NCI-H1417 treated with DMSO at 0.1 percent for 48 hours (cell line): ENCODE measurements at regions not wholly inside any gene's neighbourhood (a gene's known extent, or its start where the extent isn't known, plus 50 kb on each side); places are given as distances from the start of the nearest gene placed in this dataset.
"Not testable (repeated sequence)": the region's sequence is repeated elsewhere in the genome, so short reads cannot be mapped to it uniquely, and the experiment has no call there.

ENCODE experiments used
- DNase-seq: peaks from one replicate; lab custom pipeline; 2025; lab: John Stamatoyannopoulos, UW

DNA sequence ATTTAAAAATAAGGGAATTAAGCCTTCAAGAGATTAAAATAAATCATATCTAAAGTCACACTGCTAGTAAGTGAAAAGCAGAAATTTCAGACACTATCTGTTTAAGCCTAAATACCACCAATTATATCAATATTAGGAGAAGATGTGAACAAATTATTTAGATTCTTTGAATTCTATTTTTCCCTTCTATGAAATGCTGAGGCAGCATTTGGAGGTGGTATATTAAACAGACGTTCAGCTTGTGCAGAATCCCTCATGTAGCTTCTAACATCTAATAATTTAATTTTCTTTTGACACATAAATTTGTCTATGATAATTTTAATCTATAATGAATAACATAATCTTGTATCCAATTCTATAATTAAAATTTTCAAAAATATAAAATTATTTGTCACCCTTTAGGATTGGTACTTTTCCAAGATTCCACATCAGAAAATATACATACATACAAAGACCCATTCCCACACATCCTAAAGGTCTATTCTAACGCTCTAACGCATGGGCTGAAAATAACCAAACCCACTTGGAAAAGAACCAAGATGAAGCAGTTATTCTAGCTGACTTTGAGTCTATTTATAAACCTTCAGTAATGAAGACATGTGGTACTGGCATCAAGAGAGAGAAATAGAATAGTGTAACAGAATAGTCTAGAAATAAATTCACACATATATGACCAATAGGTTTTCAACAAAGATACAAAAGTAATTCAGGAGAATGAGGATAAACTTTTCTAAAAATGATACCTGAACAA lies 751.8 kb downstream of the GALC start:
- DNase-seq, result no peak

- DNase-seq, result not testable (repeated sequence)
Observed at GRCh38 chr14:87240319-87240718, 752.7 kb downstream of the GALC start.

DNA sequence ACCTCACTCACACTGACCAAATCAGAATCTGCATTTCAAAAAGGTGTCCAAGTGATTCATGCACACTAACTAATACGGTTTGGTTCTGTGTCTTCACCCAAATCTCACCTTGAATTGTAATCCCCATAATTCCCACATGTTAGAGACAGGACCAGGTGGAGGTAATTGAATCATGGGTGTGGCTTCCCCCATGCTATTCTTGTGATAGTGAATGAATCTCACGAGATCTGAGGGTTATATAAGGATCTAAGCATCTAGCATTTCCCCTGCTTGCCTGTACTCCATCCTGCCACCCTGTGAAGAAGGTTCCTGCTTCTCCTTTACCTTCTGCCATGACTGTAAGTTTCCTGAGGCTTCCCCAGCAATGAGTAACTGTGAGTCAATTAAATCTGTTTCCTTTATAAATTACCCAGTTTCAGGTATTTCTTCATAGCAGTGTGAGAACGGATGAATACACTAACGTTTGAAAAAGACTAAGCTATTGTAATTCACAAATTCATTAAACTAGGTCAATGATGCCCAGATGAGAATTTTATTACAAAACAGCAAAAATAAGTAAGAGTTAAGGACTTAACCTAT lies 759.1 kb downstream of the GALC start:
- DNase-seq, result no peak

GRCh38 chr14:87233266-87233665 lies 759.7 kb downstream of the GALC start:
- DNase-seq, result peak; percentile 11

DNA sequence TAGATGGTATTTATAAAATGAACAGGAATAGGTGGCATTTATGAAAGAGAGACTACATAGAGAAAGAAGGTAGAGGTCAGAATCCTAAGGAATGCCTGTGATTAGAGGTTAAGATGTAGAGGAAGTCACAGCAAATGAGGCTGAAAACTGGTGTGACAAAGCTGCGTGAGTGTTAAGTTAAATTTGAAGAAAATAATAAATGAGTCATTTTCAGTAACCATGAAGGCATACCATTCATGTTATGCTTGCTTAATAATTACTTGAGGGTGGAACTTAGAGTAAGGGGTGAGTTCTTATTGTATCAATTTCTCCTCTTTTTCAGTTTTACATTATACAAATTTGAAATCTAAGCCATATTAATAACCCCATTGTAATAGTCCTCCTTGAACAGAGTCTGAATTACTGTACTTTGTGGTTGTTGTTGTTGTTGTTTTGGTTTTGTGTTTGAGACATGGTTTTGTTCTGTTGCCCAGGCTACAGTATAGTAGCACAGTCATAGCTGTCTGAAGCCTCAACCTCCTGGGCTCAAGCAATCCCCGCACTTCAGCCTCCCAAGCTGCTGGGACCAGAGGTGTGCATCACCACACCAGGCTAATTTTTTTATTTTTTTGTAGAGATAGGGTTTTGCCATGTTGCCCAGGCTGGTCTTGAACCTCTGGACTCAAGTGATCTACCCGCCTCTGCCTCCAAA lies 761.5 kb downstream of the GALC start:
- DNase-seq, result no peak

DNA sequence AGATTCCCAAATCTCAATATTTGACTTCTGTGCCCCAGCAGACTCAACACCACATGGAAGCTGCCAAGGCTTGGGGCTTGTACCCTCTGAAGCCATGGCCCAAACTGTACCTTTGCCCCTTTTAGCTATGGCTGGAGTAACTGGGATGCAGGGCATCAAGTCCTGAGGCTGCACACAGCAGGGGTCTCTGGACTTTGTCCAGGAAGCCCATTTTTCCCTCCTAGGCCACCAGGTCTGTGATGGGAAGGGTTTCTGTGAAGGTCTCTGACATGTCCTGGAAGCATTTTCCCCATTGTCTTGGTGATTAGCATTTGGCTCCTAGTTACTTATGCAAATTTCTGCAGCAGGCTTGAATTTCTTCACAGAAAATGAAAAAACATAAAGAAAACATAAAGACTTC lies 762.3 kb downstream of the GALC start:
- no peak for DNase-seq

GRCh38 chr14:87229131-87229530 lies 763.9 kb downstream of the GALC start:
- no peak for DNase-seq

- no peak for DNase-seq
Observed at GRCh38 chr14:87217023-87217422, 776.0 kb downstream of the GALC start.

GRCh38 chr14:87214558-87214957 lies 778.4 kb downstream of the GALC start:
- DNase-seq, result no peak

DNA sequence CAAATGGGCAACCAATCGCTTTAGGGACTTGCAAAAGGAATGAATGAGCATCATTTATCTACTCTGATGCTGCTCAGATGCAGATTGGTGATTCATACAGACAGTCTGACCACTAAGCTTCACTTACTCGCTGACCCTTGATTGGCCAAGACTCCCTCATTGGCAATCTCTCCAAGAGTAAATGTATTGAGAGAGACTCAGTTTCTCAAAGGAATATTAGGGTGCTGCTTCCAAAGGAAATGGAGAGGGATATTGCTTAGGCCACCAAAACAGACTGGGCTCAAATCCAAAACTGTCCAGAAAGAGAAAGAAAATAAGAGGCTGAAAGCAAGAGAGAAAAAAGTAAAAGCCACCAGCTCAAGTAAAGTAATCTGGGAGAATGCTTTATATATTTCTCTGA lies 785.2 kb downstream of the GALC start:
- DNase-seq, result no peak

- no peak for DNase-seq
Observed at GRCh38 chr14:87205811-87206210, 787.2 kb downstream of the GALC start.

DNA sequence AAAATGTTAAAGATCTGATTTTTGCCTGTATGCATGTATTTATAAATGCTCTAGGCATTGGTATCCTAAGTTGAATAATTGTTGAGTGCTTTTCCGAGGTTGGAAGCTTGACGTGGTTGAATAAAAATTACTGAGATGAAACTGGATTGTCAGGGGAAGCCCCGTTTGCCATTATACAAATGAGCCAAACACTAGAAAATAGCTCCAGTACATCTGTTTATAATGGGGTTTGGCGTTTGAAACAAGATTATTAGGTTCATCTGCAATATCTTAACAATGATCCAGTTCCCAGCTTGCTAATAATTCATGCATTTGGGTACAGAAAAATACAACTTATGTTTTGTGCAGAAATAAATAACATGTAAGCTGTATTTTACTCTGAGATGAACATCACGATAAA lies 789.6 kb downstream of the GALC start:
- DNase-seq, result no peak

DNA sequence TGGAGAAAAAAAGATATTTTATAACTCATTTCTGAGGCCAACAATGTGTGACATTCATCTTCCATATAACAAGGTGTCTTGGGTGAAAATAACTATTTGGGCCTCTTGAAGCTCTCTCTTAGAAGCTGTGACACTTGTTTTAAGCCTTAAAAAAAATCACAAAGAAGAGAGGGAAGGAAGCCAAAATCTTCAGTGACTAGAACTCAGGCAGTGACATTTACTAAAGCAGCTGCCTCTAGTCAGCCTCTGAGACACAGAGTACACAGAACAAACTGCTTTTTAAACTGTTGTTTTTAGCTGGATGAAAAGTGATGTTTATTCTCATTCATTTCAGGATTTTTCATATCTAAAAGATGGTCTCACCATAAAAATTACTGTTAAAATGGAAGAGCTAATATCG lies 793.6 kb downstream of the GALC start:
- no peak for DNase-seq

GRCh38 chr14:87196436-87196835 lies 796.5 kb downstream of the GALC start:
- DNase-seq, result no peak

- no peak for DNase-seq
Observed at GRCh38 chr14:87187786-87188185, 805.2 kb downstream of the GALC start.

DNA sequence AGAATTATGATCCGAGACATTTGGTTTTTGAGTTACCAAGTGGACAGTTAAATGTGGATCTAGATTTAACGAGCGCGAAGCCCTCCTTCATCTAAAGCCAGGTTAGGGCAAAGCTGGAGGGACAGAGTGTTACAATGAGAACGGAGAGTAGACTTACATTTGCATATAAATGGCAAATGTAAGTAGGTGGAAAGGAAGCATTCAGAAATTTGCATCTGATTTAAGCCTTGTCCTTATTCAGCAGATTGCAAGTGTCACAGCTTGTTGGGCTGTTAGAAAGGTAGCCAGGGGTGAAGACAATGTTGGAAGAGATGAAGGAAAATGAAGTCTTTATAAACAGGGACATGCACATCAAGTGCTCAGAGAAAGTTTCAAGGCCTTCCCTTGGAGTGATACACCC lies 806.2 kb downstream of the GALC start:
- no peak for DNase-seq

- DNase-seq, result no peak
Observed at GRCh38 chr14:87185961-87186560, 806.9 kb downstream of the GALC start.

DNA sequence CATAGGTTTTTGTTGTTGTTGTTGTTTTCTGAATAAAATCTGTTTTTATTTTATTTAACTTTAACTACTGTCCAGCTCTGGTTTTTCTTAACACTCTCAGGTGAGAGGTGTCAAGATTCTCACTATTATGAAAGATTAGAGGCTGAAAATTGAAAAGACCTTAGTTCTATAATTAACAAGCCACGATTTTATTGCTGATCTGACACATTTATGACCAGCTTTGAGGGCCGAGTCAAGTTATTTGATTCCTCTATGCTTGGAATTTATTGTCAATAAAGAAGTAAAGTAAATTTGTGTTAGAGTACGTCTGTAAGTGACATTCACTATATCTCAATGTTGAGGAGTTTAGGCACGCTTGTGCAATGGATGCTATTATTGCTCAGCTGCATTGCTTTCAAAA lies 808.8 kb downstream of the GALC start:
- no peak for DNase-seq

GRCh38 chr14:87181288-87181687 lies 811.7 kb downstream of the GALC start:
- DNase-seq, result no peak

DNA sequence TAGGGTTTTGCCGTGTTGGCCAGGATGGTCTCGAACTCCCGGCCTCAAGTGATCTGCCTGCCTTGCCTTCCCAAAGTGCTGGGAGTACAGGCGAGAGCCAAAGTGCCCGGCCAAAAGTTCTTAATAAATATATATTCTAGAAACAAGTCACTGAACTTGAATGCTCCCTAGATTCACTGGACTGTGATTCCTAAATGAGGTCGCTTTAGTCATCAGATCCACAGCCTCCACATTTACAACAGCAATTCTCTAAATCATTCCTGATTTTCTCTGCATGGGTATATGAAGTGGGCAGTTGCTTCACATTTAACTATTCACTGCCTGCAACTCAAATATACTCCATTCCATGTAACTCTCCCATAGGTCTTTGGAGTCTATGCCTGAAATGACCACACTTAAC lies 813.0 kb downstream of the GALC start:
- no peak for DNase-seq

GRCh38 chr14:87178277-87178676 lies 814.7 kb downstream of the GALC start:
- no peak for DNase-seq

DNA sequence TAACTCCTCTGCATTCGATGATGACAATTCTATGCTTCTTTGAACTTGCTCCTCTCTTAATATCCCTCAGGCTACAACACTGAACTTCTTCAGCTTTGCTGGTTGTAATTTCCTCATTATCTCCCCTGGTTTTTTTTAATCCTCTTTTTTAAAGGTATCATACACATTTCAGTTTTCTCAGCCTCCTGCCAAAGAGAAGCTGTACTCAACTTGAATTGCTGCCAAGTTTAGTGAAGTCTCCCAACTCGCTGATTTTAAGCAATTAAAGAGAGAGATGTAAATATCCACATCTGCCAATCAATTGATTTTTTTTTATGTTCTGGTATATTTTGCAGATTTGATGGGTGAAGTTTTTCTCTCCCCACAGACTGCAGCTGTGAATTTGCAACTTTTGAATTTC lies 817.8 kb downstream of the GALC start:
- no peak for DNase-seq

- no peak for DNase-seq
Observed at GRCh38 chr14:87171141-87171540, 821.8 kb downstream of the GALC start.
